DOHH2 (cell line): ENCODE measurements at regions not wholly inside any gene's neighbourhood (a gene's known extent, or its start where the extent isn't known, plus 50 kb on each side); places are given as distances from the start of the nearest gene placed in this dataset.

ENCODE experiments used
- H3F3A ChIP-seq: fragments of 200-600 bp; sonication (generic), shearing (Covaris generic); 2 replicates; pipeline ENCODE4 v1.6.0; 2016; ENCODE audit warnings: antibody characterized with exemption, mild to moderate bottlenecking; ENCODE audit not compliant: control insufficient read depth, insufficient read depth
- H3K27ac ChIP-seq: fragments of 200-600 bp; sonication (generic); 2 replicates; pipeline ENCODE4 v1.5.1; 2014; ENCODE audit warnings: low read depth, mild to moderate bottlenecking, low read length, moderate library complexity
- H3K27me3 ChIP-seq: fragments of 200-600 bp; sonication (generic); 2 replicates; pipeline ENCODE4 v1.6.1; 2014; ENCODE audit warnings: mild to moderate bottlenecking, low read length, mixed read lengths; ENCODE audit not compliant: control insufficient read depth
- H3K36me3 ChIP-seq: fragments of 200-600 bp; sonication (generic); 2 replicates; pipeline ENCODE4 v1.6.1; 2014; ENCODE audit warnings: mild to moderate bottlenecking, low read length, moderate library complexity, mixed read lengths; ENCODE audit not compliant: control insufficient read depth
- H3K4me1 ChIP-seq: fragments of 200-600 bp; sonication (generic); 2 replicates; pipeline ENCODE4 v1.6.1; 2014; ENCODE audit warnings: mild to moderate bottlenecking, low read length, mixed read lengths; ENCODE audit not compliant: control insufficient read depth
- H3K4me2 ChIP-seq: fragments of 200-600 bp; sonication (generic); 2 replicates; pipeline ENCODE4 v1.6.0; 2014; ENCODE audit warnings: mild to moderate bottlenecking, low read length, moderate library complexity
- H3K4me3 ChIP-seq: fragments of 200-600 bp; sonication (generic); 2 replicates; pipeline ENCODE4 v1.5.1; 2014; ENCODE audit warnings: mild to moderate bottlenecking, low read length, mixed read lengths
- H3K79me2 ChIP-seq: fragments of 200-600 bp; sonication (generic); 2 replicates; pipeline ENCODE4 v1.6.1; 2014; ENCODE audit warnings: mild to moderate bottlenecking, low read length, mixed read lengths; ENCODE audit not compliant: control insufficient read depth
- H3K9me2 ChIP-seq: fragments of 200-600 bp; sonication (generic); replicated peaks from 2 replicates; pipeline ENCODE4 v1.6.1; 2014; ENCODE audit warnings: mild to moderate bottlenecking, low read length, mixed read lengths; ENCODE audit not compliant: control insufficient read depth
- H3K9me3 ChIP-seq: fragments of 200-600 bp; sonication (generic); 2 replicates; pipeline ENCODE4 v1.6.1; 2014; ENCODE audit warnings: antibody characterized with exemption, low read length, mixed read lengths; ENCODE audit not compliant: control insufficient read depth, insufficient read depth
- H4K20me1 ChIP-seq: fragments of 200-600 bp; sonication (generic); 2 replicates; pipeline ENCODE4 v1.6.0; 2014; ENCODE audit warnings: low read depth, mild to moderate bottlenecking, antibody characterized with exemption, low read length, moderate library complexity; ENCODE audit not compliant: control insufficient read depth, insufficient read depth
- CTCF ChIP-seq: fragments of 200-600 bp; sonication (generic); IDR thresholded peaks from one replicate; pipeline ENCODE4 v1.5.1; 2014; ENCODE audit warnings: antibody characterized with exemption, mild to moderate bottlenecking, low read depth, low read length; ENCODE audit not compliant: poor library complexity, severe bottlenecking
- EZH2phosphoT487 ChIP-seq: fragments of 200-600 bp; sonication (generic); IDR thresholded peaks from 2 replicates; pipeline ENCODE4 v1.6.1; 2017; ENCODE audit warnings: borderline replicate concordance, mild to moderate bottlenecking, antibody characterized with exemption, low read length, moderate library complexity, mixed read lengths

GRCh38 chr10:111481866-111482265, 405.0 kb downstream of the ADRA2A start:
- no peaks in the 10 kb centered on the region for H3K36me3 ChIP-seq
- H3K9me2 ChIP-seq, result no peaks in the 10 kb centered on the region
- no peak overlapping the region for H3K4me2 ChIP-seq
- no peak overlapping the region for H3K4me3 ChIP-seq
- TF ChIP-seq EZH2phosphoT487 (no peak), CTCF (no peak)
- H3K27ac ChIP-seq, result no peak overlapping the region
- H4K20me1 ChIP-seq, result no peaks in the 10 kb centered on the region
- no peaks in the 10 kb centered on the region for H3F3A ChIP-seq
- no peaks in the 10 kb centered on the region for H3K27me3 ChIP-seq
- H3K79me2 ChIP-seq, result no peaks in the 10 kb centered on the region
- no peaks in the 10 kb centered on the region for H3K9me3 ChIP-seq
- H3K4me1 ChIP-seq, result no peaks in the 10 kb centered on the region

- H3F3A ChIP-seq, result no peaks in the 10 kb centered on the region
- H3K4me3 ChIP-seq, result no peak overlapping the region
- H3K4me1 ChIP-seq, result no peaks in the 10 kb centered on the region
- H3K36me3 ChIP-seq, result no peaks in the 10 kb centered on the region
- H3K79me2 ChIP-seq, result no peaks in the 10 kb centered on the region
- no peaks in the 10 kb centered on the region for H3K9me2 ChIP-seq
- TF ChIP-seq EZH2phosphoT487 (no peak), CTCF (no peak)
- H4K20me1 ChIP-seq, result no peaks in the 10 kb centered on the region
- no peaks in the 10 kb centered on the region for H3K27me3 ChIP-seq
- H3K27ac ChIP-seq, result no peak overlapping the region
- no peaks in the 10 kb centered on the region for H3K9me3 ChIP-seq
- H3K4me2 ChIP-seq, result no peak overlapping the region
Observed at GRCh38 chr10:111482621-111483216, 405.9 kb downstream of the ADRA2A start.

GRCh38 chr10:111485767-111486166, 408.9 kb downstream of the ADRA2A start:
- Histone ChIP-seq H3K9me2 (no peaks in the 10 kb centered on the region), H3K36me3 (no peaks in the 10 kb centered on the region), H3K4me1 (no peaks in the 10 kb centered on the region), H3F3A (no peaks in the 10 kb centered on the region), H3K4me3 (no peak overlapping the region), H3K4me2 (no peak overlapping the region), H4K20me1 (no peaks in the 10 kb centered on the region), H3K9me3 (peaks cover 12% of the 10 kb centered on the region; the same call in 1 of the 2 replicates), H3K27me3 (no peaks in the 10 kb centered on the region), H3K27ac (no peak overlapping the region), H3K79me2 (no peaks in the 10 kb centered on the region)
- TF ChIP-seq EZH2phosphoT487 (no peak), CTCF (no peak)
